Pancreas (tissue), 10 donors: ENCODE measurements at regions not wholly inside any gene's neighbourhood (a gene's known extent, or its start where the extent isn't known, plus 50 kb on each side); places are given as distances from the start of the nearest gene placed in this dataset.

Source experiments
- ATAC-seq, 4 donors: fragments of 200-7000 bp; cut with Tn5 transposase; one replicate each; pipeline versions ENCODE4 v1.8.0 to v1.9.1; 2020; ENCODE audit warnings: mild to moderate bottlenecking in 4 of 4, moderate library complexity in 4 of 4
- DNase-seq, 6 donors: peaks; one replicate each; pipeline ENCODE4 v3.0.0-alpha.2; 2020
- FAIRE-seq: peaks from 2 replicates; lab custom pipeline; 2012; peaks lifted over from hg19 to GRCh38; lab: Jason Lieb, UNC
- H3K27ac ChIP-seq, 4 donors: fragments of 200-600 bp; sonication (generic); 1 replicate in 3 of 4; 2 replicates in 1 of 4; pipeline versions ENCODE4 v1.5.0 to v1.8.0; 2020
- H3K27me3 ChIP-seq, 4 donors: fragments of 200-600 bp; one replicate each; pipeline ENCODE4 v1.8.0; 2021
- H3K36me3 ChIP-seq, 3 donors: fragments of 200-600 bp; sonication (generic) in 1 of 3; one replicate each; pipeline versions ENCODE4 v1.5.0 to v1.8.0; 2020 to 2021
- H3K4me1 ChIP-seq, 3 donors: fragments of 200-600 bp; one replicate each; pipeline ENCODE4 v1.8.0; 2021
- H3K4me3 ChIP-seq, 4 donors: fragments of 200-600 bp; sonication (generic) in 2 of 4; one replicate each; pipeline versions ENCODE4 v1.5.0 to v1.8.0; 2020 to 2021
- H3K9me3 ChIP-seq, 4 donors: fragments of 200-600 bp; one replicate each; pipeline ENCODE4 v1.8.0; 2021
- WGBS, 2 donors: extraction: QIAGEN DNeasy Blood & Tissue Kit; methylation state at CpG; one replicate each; pipeline ENCODE4 v1.1.7; 2013; 5-methylcytosine and 5-hydroxymethylcytosine counted together
- intact Hi-C, 3 donors: fragments of 100-400 bp; cut with DNase I; formaldehyde crosslinking; loops; one replicate each; pipeline versions ENCODE4 v1.11.1 to v1.14.2; 2022
- TF ChIP-seq, protein P1 (sequence below), 4 donors: fragments of 200-600 bp; sonication (generic) in 3 of 4; IDR thresholded peaks; one replicate each; pipeline versions ENCODE4 v1.5.0 to v1.8.0; 2021; ENCODE audit warnings: antibody characterized with exemption in 4 of 4
- donor health status: healthy with polysubstance abuse.
- donor health status: DM: no; HTN: no; CAD: no; lungs with moderate emphysema.
- donor health status: DM: no; HTN: no; CAD: no.
- donor health status: control.
- donor health status: control.
- donor health status: Bipolar disorder and iron deficiency.
- donor health status: DM: yes; HTN: yes; CAD: no.
- donor health status: DM: no; HTN: no; CAD: no.
- donor health status: DM: no; HTN: no; CAD: no.
- donor health status: DM: yes; HTN: yes; CAD: no.

DNA sequence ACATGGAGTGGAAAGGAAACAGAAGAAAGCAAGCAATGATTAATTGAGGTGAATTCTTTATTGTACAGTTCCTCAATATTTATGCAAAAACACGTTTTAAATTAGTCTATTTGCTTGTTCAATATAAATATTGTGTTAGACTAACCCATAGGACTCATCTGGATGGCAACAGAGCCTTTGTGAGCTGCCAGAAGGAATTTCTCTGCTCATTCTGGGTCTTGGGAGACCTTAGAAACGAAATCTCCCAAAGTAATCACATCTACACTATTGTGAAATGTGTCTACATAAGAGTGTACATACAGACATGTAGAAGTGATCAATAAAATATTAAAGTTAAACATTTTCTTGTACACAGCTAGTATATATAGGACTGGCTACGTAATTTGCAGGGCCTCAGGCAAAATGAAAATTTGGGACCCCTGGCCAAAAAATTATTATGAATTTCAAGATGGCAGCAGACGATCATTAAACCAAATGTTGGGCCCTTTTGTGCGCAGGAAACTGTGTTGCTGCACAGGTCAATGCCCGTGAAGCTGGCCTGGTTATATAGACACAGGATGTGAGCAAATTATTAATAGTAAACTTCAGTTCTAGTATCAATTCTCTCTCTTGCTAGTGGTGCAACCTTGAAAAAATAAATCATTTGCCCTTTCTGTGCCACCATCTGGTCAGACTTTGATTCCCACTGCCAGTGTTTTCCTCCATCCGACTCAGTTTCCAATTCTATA lies 83.3 kb downstream of the MINAR1 start:
- Histone ChIP-seq H3K36me3 (no peaks in the 10 kb centered on the region), H3K9me3 (no peaks in the 10 kb centered on the region), H3K4me1 (no peaks in the 10 kb centered on the region), H3K27me3 (no peaks in the 10 kb centered on the region), H3K4me3 (no peak overlapping the region), H3K27ac (no peak overlapping the region)
- no peak for ATAC-seq
- no peak for FAIRE-seq
- intact Hi-C loops, result no loop called here
- TF ChIP-seq, protein P1, sequence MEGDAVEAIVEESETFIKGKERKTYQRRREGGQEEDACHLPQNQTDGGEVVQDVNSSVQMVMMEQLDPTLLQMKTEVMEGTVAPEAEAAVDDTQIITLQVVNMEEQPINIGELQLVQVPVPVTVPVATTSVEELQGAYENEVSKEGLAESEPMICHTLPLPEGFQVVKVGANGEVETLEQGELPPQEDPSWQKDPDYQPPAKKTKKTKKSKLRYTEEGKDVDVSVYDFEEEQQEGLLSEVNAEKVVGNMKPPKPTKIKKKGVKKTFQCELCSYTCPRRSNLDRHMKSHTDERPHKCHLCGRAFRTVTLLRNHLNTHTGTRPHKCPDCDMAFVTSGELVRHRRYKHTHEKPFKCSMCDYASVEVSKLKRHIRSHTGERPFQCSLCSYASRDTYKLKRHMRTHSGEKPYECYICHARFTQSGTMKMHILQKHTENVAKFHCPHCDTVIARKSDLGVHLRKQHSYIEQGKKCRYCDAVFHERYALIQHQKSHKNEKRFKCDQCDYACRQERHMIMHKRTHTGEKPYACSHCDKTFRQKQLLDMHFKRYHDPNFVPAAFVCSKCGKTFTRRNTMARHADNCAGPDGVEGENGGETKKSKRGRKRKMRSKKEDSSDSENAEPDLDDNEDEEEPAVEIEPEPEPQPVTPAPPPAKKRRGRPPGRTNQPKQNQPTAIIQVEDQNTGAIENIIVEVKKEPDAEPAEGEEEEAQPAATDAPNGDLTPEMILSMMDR (IDR thresholded peaks at IDR 0.05), result no peak
- DNase-seq, result no peak
- WGBS, 2 donors, result 72 to 79% methylated on average over 7 of the region's 7 CpGs

DNA sequence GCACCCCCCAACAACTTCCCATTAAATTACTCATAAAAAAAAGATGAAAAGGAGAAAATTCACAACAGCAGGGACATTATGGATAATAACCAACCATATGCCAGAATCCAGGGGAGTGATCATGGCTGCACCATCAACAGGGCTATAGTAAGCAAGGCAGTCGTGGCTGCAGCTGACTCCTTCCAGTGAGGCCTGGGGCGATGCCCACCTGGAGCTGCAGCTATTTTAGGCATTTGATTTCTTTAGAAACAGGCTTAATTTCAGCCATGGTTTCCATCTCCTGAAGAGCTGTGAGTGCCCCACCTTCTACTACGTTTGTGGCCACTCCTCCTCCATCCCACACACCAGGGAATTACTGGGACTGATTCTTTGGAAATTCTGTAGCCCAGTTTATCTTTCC lies 84.0 kb downstream of the MINAR1 start:
- Histone ChIP-seq H3K27me3 (no peaks in the 10 kb centered on the region), H3K36me3 (no peaks in the 10 kb centered on the region), H3K4me1 (no peaks in the 10 kb centered on the region), H3K27ac (no peak overlapping the region), H3K9me3 (no peaks in the 10 kb centered on the region), H3K4me3 (no peak overlapping the region)
- ATAC-seq (no peak), FAIRE-seq (no peak), DNase-seq (no peak)
- 77 to 79% methylated on average over 3 of the region's 3 CpGs for WGBS, 2 donors
- TF ChIP-seq, protein P1 (IDR thresholded peaks at IDR 0.05), result no peak
- intact Hi-C loops, result no loop called here

DNA sequence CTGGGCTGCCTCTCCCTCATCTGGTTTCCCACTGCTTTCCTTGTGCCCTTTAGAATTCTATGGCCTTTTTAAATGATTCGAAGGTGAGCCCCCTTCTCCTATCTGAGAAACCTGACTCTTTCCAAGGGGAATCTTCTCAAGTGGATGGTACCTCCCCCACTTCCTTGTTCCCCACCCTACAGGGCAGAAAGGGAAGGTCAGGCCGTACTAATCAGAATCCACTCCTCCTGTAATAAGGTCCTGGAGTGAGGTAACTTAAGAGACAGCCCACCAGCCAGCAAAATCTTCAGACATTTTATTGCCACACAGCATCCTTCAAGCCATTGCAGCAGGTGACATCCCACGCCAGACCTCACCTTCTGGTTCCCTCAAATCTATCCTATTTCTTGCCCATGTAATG lies 84.5 kb downstream of the MINAR1 start:
- Histone ChIP-seq H3K4me3 (no peak overlapping the region), H3K36me3 (no peaks in the 10 kb centered on the region), H3K9me3 (no peaks in the 10 kb centered on the region), H3K4me1 (no peaks in the 10 kb centered on the region), H3K27me3 (no peaks in the 10 kb centered on the region), H3K27ac (no peak overlapping the region)
- FAIRE-seq (no peak), DNase-seq (no peak), ATAC-seq (no peak)
- intact Hi-C loops, result no loop called here
- TF ChIP-seq, protein P1 (IDR thresholded peaks at IDR 0.05), result no peak
- WGBS, 2 donors, result 71 to 72% methylated on average over 3 of the region's 3 CpGs

DNA sequence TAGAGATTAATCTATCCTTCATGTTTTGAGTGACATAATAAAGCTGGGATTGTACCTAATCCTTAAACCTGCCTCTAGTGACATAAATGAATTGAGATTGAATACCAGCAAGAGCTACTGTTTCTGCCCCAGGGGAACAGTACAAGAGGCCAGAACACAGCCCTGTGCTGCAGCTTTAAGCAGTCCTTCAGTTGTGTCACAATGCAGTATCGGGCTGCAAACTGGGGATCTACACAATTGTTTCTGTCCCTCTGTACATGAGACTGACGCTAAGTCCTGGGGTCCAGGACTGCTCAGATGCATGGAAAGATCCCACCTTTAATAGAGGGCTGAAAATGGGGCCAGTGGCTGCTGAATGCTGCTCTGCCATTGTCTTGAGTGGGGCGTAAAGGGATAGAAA lies 87.5 kb downstream of the MINAR1 start:
- FAIRE-seq, result no peak

DNA sequence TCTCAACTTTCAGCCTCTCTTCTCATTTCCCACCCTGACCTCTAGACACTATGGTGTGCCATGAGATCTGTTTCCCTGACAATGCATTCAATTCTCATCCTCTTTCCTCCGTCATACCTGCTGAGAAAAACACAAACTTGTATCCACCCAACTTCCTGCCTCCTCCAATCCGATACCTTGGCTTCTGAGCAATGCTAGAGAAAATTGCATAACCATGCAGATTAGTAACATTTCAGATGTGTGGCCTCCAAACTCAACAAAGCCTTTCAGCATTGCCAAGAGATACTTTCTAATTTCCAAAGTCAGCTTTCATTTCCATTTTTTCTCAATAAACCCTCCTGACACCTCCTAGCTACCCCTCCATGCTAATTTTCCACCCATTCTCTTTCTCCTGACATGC lies 88.5 kb downstream of the MINAR1 start:
- intact Hi-C loops, result no loop called here
- Histone ChIP-seq H3K27ac (no peak overlapping the region), H3K4me1 (no peaks in the 10 kb centered on the region), H3K27me3 (no peaks in the 10 kb centered on the region), H3K9me3 (no peaks in the 10 kb centered on the region), H3K4me3 (no peak overlapping the region), H3K36me3 (no peaks in the 10 kb centered on the region)
- FAIRE-seq (no peak), DNase-seq (no peak), ATAC-seq (no peak)
- 73 to 83% methylated on average over 2 of the region's 2 CpGs for WGBS, 2 donors
- TF ChIP-seq, protein P1 (IDR thresholded peaks at IDR 0.05), result no peak

More for the DNA sequence above, 87.5 kb downstream of the MINAR1 start:
- H3K4me3 ChIP-seq, result no peak overlapping the region
- no peaks in the 10 kb centered on the region for H3K36me3 ChIP-seq
- TF ChIP-seq, protein P1 (IDR thresholded peaks at IDR 0.05), result no peak
- no peaks in the 10 kb centered on the region for H3K27me3 ChIP-seq
- ATAC-seq (no peak), DNase-seq (no peak)
- WGBS, 2 donors, result 81 to 83% methylated on average over 3 of the region's 3 CpGs
- H3K9me3 ChIP-seq, result no peaks in the 10 kb centered on the region
- H3K27ac ChIP-seq, result no peak overlapping the region
- intact Hi-C loops, result no loop called here
- no peaks in the 10 kb centered on the region for H3K4me1 ChIP-seq
